GM12878 (cell line): ENCODE measurements at regions not wholly inside any gene's neighbourhood (a gene's known extent, or its start where the extent isn't known, plus 50 kb on each side); places are given as distances from the start of the nearest gene placed in this dataset.

Experiments used
- ATAC-seq: fragments of 200-7000 bp; cut with Tn5 transposase; 3 replicates; pipeline ENCODE4 v1.9.1; 2020; ENCODE audit warnings: mild to moderate bottlenecking, moderate library complexity
- BruUV-seq: library from RNA; stranded (reverse); fragments of 400-500 nt; replicated peaks from 2 replicates; lab custom pipeline; 2021; lab: Mats Ljungman, UMichigan
- CTCF ChIA-PET: fragments of 300-600 bp; sonication (Branson Sonifier 250); formaldehyde crosslinking; extraction: SDS; loops from one replicate; lab custom pipeline; 2021; ENCODE audit warnings: inconsistent platforms; lab: Yijun Ruan, JAX
- POLR2A ChIA-PET: fragments of 350-600 bp; formaldehyde crosslinking; extraction: SDS; loops from one replicate; lab custom pipeline; 2021; ENCODE audit warnings: inconsistent platforms; lab: Charles Lee
- RAD21 ChIA-PET: fragments of 300-600 bp; sonication (Branson Sonifier 250); formaldehyde crosslinking; loops from one replicate; lab custom pipeline; 2023; ENCODE audit warnings: antibody characterized with exemption; ENCODE audit not compliant: unreplicated experiment; lab: Charles Lee
- SMC1A ChIA-PET: fragments of 300-600 bp; sonication (Branson Sonifier 250); formaldehyde crosslinking; loops from one replicate; lab custom pipeline; 2023; ENCODE audit not compliant: unreplicated experiment, uncharacterized antibody; lab: Charles Lee
- DNase-seq: peaks from one replicate; pipeline ENCODE4 v3.0.0-alpha.2; 2011; ENCODE audit warnings: low read depth, low spot score
- FAIRE-seq: peaks from 3 replicates; lab custom pipeline; 2011; peaks lifted over from hg19 to GRCh38; lab: Jason Lieb, UNC
- H2AFZ ChIP-seq: 2 replicates; pipeline ENCODE4 v1.6.0; 2011; ENCODE audit warnings: low read depth, low read length, control low read depth; ENCODE audit not compliant: control insufficient read depth
- H3K27ac ChIP-seq: 2 replicates; pipeline ENCODE4 v1.5.1; 2011; ENCODE audit warnings: control low read depth; ENCODE audit not compliant: control insufficient read depth, insufficient read depth
- H3K27me3 ChIP-seq, 2 experiments: replicated peaks in 1 of 2; 2 replicates each; pipeline versions ENCODE4 v1.6.0 to v1.6.1; 2011; ENCODE audit warnings: low read length in 1 of 2; ENCODE audit not compliant: control insufficient read depth in 2 of 2, insufficient read depth in 2 of 2
- H3K36me3 ChIP-seq, 2 experiments: 2 replicates each; pipeline ENCODE4 v1.5.1; 2011; ENCODE audit warnings: low read length in 1 of 2; ENCODE audit not compliant: control insufficient read depth in 2 of 2, insufficient read depth in 2 of 2
- H3K4me1 ChIP-seq: 2 replicates; pipeline ENCODE4 v1.6.1; 2011; ENCODE audit warnings: mild to moderate bottlenecking, low read length, moderate library complexity, mixed read lengths; ENCODE audit not compliant: control insufficient read depth, insufficient read depth
- H3K4me2 ChIP-seq: 2 replicates; pipeline ENCODE4 v1.6.0; 2011; ENCODE audit warnings: control low read depth; ENCODE audit not compliant: control insufficient read depth, insufficient read depth
- H3K4me3 ChIP-seq: fragments of 200-600 bp; sonication (generic); 2 replicates; pipeline ENCODE4 v1.5.1; 2016
- H3K79me2 ChIP-seq: 2 replicates; pipeline ENCODE4 v1.6.0; 2011; ENCODE audit warnings: low read length; ENCODE audit not compliant: control insufficient read depth, insufficient read depth
- H3K9ac ChIP-seq: 2 replicates; pipeline ENCODE4 v1.8.0; 2011; ENCODE audit warnings: low read length, control low read depth, mixed read lengths; ENCODE audit not compliant: control insufficient read depth, insufficient read depth
- H3K9me3 ChIP-seq: replicated peaks from 3 replicates; pipeline ENCODE4 v1.5.1; 2011; ENCODE audit warnings: mild to moderate bottlenecking, low read length; ENCODE audit not compliant: control insufficient read depth, insufficient read depth
- H4K20me1 ChIP-seq: 2 replicates; pipeline ENCODE4 v1.6.0; 2011; ENCODE audit not compliant: control insufficient read depth, insufficient read depth
- CHD4 ChIP-seq: fragments of 200-600 bp; sonication (generic); IDR thresholded peaks from 2 replicates; pipeline ENCODE4 v1.6.1; 2016; ENCODE audit warnings: mild to moderate bottlenecking
- EGR1 ChIP-seq, 2 experiments: IDR thresholded peaks; 1 replicate in 1 of 2; 2 replicates in 1 of 2; pipeline ENCODE4 v1.6.1; 2011 to 2012; ENCODE audit warnings: low read depth in 2 of 2, low read length in 2 of 2, borderline replicate concordance in 1 of 2, mild to moderate bottlenecking in 1 of 2, moderate library complexity in 1 of 2
- ESRRA ChIP-seq: IDR thresholded peaks from 2 replicates; pipeline ENCODE4 v1.6.1; 2012; ENCODE audit warnings: mild to moderate bottlenecking, low read length, improper control_type of control experiment
- HDGF ChIP-seq: fragments of 450-650 bp; IDR thresholded peaks from 2 replicates; pipeline ENCODE4 v1.6.1; 2016; ENCODE audit warnings: antibody characterized with exemption
- IRF4 ChIP-seq: IDR thresholded peaks from 2 replicates; pipeline ENCODE4 v1.6.1; 2011; ENCODE audit warnings: low read depth, low read length
- MXI1 ChIP-seq: fragments of 150-350 bp; IDR thresholded peaks from 2 replicates; pipeline ENCODE4 v1.6.1; 2011; ENCODE audit warnings: low read depth, mild to moderate bottlenecking, inconsistent platforms, low read length, improper control_type of control experiment
- NFXL1 ChIP-seq: fragments of 450-650 bp; IDR thresholded peaks from 2 replicates; pipeline ENCODE4 v1.6.1; 2017; ENCODE audit warnings: antibody characterized with exemption, mild to moderate bottlenecking, borderline replicate concordance
- NR2C1 ChIP-seq: fragments of 450-650 bp; IDR thresholded peaks from 2 replicates; pipeline ENCODE4 v1.6.1; 2017; ENCODE audit warnings: antibody characterized with exemption, mild to moderate bottlenecking, moderate library complexity
- POLR2AphosphoS5 ChIP-seq: IDR thresholded peaks from 2 replicates; pipeline ENCODE4 v1.6.1; 2011; ENCODE audit warnings: mild to moderate bottlenecking, low read length, inconsistent platforms
- RB1 ChIP-seq: fragments of 450-650 bp; formaldehyde crosslinking; IDR thresholded peaks from 2 replicates; pipeline ENCODE4 v1.6.1; 2017; ENCODE audit warnings: mild to moderate bottlenecking, borderline replicate concordance
- RBBP5 ChIP-seq: fragments of 200-600 bp; sonication (generic); conservative IDR thresholded peaks from 2 replicates; pipeline ENCODE4 v1.6.1; 2016
- ZNF622 ChIP-seq: fragments of 450-650 bp; IDR thresholded peaks from 2 replicates; pipeline ENCODE4 v1.6.1; 2017; ENCODE audit warnings: mild to moderate bottlenecking, inconsistent platforms
- WGBS: methylation state at CpG from one replicate; pipeline ENCODE4 v1.1.6; 2016; ENCODE audit warnings: low lambda C conversion rate; ENCODE audit not compliant: insufficient replicate concordance, insufficient coverage; ENCODE audit errors: missing lambda C conversion rate; 5-methylcytosine and 5-hydroxymethylcytosine counted together
- in situ Hi-C: fragments of 300-500 bp; cut with MboI; formaldehyde crosslinking; loops from 9 replicates; pipeline ENCODE4 v1.14.3; 2018; ENCODE audit warnings: mixed read lengths
- intact Hi-C: fragments of 100-400 bp; cut with micrococcal nuclease; formaldehyde crosslinking; loops from one replicate; pipeline ENCODE4 v1.14.2; 2022; ENCODE audit not compliant: unreplicated experiment

DNA sequence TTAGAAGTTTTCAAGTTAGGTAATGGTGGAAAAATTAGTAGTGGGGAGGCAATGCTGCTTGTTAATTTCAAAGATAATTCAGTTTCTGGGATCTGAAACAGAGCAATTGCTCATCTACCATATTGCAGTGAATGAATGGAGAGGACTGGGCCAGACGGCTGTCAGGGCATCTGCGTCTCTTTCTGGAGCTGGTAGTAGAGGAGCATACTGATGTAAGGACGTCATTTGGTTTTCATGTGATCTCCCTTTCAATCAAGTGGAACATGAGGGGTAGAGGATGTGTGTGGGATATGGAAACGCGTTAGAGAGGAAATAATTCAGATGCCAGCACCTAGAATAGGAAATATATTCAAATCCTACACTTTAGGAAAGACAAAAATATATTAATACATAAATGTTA, 490.3 kb downstream of the ADCYAP1 start:
- Histone ChIP-seq H3K4me1 (no peaks in the 10 kb centered on the region), H3K4me3 (no peak overlapping the region), H2AFZ (no peak overlapping the region), H3K4me2 (no peak overlapping the region), H4K20me1 (no peaks in the 10 kb centered on the region), H3K79me2 (no peaks in the 10 kb centered on the region), H3K9me3 (no peaks in the 10 kb centered on the region), H3K36me3 (no peaks in the 10 kb centered on the region), H3K9ac (no peak overlapping the region), H3K27me3 (no peaks in the 10 kb centered on the region), H3K27ac (no peak overlapping the region)
- ATAC-seq, result no peak
- ChIA-PET SMC1A (no interaction called here), CTCF (no interaction called here), RAD21 (no interaction called here), POLR2A (no interaction called here)
- no TSS peak for BruUV-seq
- intact Hi-C loops, result no loop called here
- in situ Hi-C loops, result no loop called here
- 15% methylated on average over 5 of the region's 5 CpGs for WGBS
- TF ChIP-seq RBBP5 (no peak), MXI1 (no peak), NR2C1 (no peak), IRF4 (no peak), ZNF622 (no peak), NFXL1 (no peak), POLR2AphosphoS5 (no peak), RB1 (no peak), HDGF (no peak), EGR1 (IDR thresholded peaks at IDR 0.05; ENCODE audit: borderline replicate concordance in 1 of 2, low read depth in 2 of 2, low read length in 2 of 2) (no peak)
- no peak for FAIRE-seq
- no peak for DNase-seq

DNA sequence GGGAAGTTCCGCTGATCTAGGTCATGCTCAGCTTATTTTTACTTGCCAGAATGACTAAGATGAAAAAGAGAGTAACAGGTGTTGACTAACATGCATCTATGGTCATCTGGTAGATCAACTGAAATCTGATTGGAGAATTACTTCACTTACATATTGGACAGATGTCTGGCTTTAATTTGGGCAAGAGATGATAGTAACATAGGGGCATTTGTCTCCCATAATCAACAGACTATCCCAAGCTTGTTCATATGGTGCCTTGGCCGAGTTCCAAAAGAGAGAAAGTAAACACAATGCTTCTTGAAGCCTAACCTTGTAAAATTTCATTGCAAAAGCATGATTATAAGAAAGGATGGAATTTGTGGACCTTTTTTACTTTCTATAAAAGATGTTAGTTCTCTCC, 503.7 kb downstream of the ADCYAP1 start:
- no peaks in the 10 kb centered on the region for H3K27me3 ChIP-seq
- H3K9me3 ChIP-seq, result no peaks in the 10 kb centered on the region
- ChIA-PET CTCF (no interaction called here), POLR2A (no interaction called here), RAD21 (no interaction called here), SMC1A (no interaction called here)
- WGBS, result 12% methylated on average over 2 of the region's 2 CpGs
- H3K4me3 ChIP-seq, result no peak overlapping the region
- no peaks in the 10 kb centered on the region for H3K36me3 ChIP-seq
- H2AFZ ChIP-seq, result no peak overlapping the region
- H3K79me2 ChIP-seq, result no peaks in the 10 kb centered on the region
- H3K27ac ChIP-seq, result no peak overlapping the region
- no peak overlapping the region for H3K9ac ChIP-seq
- FAIRE-seq (no peak), DNase-seq (no peak), ATAC-seq (no peak)
- intact Hi-C loops, result no loop called here
- H4K20me1 ChIP-seq, result no peaks in the 10 kb centered on the region
- in situ Hi-C loops, result no loop called here
- no TSS peak for BruUV-seq
- no peak overlapping the region for H3K4me2 ChIP-seq
- no peak for TF ChIP-seq ESRRA
- TF ChIP-seq CHD4, result no peak
- H3K4me1 ChIP-seq, result no peaks in the 10 kb centered on the region
